HCT116 (cell line): ENCODE measurements at regions not wholly inside any gene's neighbourhood (a gene's known extent, or its start where the extent isn't known, plus 50 kb on each side); places are given as distances from the start of the nearest gene placed in this dataset.

Experiments used
- ELF1 ChIP-seq: IDR thresholded peaks from 2 replicates; pipeline ENCODE4 v1.6.1; 2012; ENCODE audit warnings: low read depth, borderline replicate concordance
- EZH2 ChIP-seq: fragments of 200-600 bp; sonication (generic); IDR thresholded peaks from 2 replicates; pipeline ENCODE4 v1.6.1; 2017; ENCODE audit warnings: antibody characterized with exemption, mixed run types
- EZH2phosphoT487 ChIP-seq: fragments of 200-600 bp; IDR thresholded peaks from 2 replicates; pipeline ENCODE4 v1.6.1; 2018; ENCODE audit warnings: antibody characterized with exemption, borderline replicate concordance
- JUND ChIP-seq: IDR thresholded peaks from 2 replicates; pipeline ENCODE4 v1.6.1; 2012
- POLR2A ChIP-seq: IDR thresholded peaks from 2 replicates; pipeline ENCODE4 v1.7.0; 2011; ENCODE audit warnings: borderline replicate concordance; ENCODE audit not compliant: insufficient read depth, insufficient read length; ENCODE audit errors: extremely low read depth
- TF ChIP-seq, protein P1 (sequence below), 3 experiments: fragments of 200-600 bp in 1 of 3; sonication (generic) in 1 of 3; IDR thresholded peaks in 2 of 3; conservative IDR thresholded peaks in 1 of 3; 2 replicates each; pipeline ENCODE4 v1.5.1; 2012 to 2017; ENCODE audit warnings: low read depth in 2 of 3, low read length in 2 of 3, antibody characterized with exemption in 1 of 3, borderline replicate concordance in 1 of 3, control low read depth in 1 of 3, mild to moderate bottlenecking in 1 of 3, mixed read lengths in 1 of 3, mixed run types in 1 of 3, moderate library complexity in 1 of 3; ENCODE audit not compliant: insufficient read depth in 1 of 3
- TF ChIP-seq, protein P2 (sequence below): IDR thresholded peaks from 2 replicates; pipeline ENCODE4 v1.6.1; 2012

DNA sequence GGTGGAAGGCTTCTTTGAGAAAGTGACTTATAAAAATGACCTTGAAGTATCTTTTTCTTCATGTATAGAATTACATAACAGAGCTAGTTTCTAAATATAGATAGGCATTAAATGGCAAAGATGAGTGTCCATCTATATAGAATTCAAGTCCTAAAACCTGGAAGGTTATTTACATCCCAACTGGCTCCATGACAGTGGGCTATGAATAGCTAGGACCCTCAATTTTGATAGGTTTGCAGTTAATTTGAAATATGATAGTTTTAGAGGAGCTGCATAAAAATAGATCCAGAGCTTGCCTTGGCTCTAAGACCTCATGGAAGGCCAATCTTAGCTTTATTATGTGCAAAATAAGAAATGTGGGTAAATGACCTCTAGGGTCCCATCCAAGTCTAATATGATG, 310.6 kb upstream of the CITED2 start:
- no peak for TF ChIP-seq EZH2phosphoT487
- no peak for TF ChIP-seq POLR2A
- no peak for TF ChIP-seq ELF1
- TF ChIP-seq, protein P1, sequence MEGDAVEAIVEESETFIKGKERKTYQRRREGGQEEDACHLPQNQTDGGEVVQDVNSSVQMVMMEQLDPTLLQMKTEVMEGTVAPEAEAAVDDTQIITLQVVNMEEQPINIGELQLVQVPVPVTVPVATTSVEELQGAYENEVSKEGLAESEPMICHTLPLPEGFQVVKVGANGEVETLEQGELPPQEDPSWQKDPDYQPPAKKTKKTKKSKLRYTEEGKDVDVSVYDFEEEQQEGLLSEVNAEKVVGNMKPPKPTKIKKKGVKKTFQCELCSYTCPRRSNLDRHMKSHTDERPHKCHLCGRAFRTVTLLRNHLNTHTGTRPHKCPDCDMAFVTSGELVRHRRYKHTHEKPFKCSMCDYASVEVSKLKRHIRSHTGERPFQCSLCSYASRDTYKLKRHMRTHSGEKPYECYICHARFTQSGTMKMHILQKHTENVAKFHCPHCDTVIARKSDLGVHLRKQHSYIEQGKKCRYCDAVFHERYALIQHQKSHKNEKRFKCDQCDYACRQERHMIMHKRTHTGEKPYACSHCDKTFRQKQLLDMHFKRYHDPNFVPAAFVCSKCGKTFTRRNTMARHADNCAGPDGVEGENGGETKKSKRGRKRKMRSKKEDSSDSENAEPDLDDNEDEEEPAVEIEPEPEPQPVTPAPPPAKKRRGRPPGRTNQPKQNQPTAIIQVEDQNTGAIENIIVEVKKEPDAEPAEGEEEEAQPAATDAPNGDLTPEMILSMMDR (IDR thresholded peaks at IDR 0.05 in 2 of 3, conservative IDR thresholded peaks at IDR 0.05 in 1 of 3; ENCODE audit: borderline replicate concordance in 1 of 3, insufficient read depth in 1 of 3, low read depth in 2 of 3, low read length in 2 of 3): no peak
- TF ChIP-seq JUND: no peak
- TF ChIP-seq, protein P2, sequence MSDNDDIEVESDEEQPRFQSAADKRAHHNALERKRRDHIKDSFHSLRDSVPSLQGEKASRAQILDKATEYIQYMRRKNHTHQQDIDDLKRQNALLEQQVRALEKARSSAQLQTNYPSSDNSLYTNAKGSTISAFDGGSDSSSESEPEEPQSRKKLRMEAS: no peak
- TF ChIP-seq EZH2: no peak
